AG04450 (cell line): ENCODE measurements at regions not wholly inside any gene's neighbourhood (a gene's known extent, or its start where the extent isn't known, plus 50 kb on each side); places are given as distances from the start of the nearest gene placed in this dataset.

Experiments
- CTCF ChIA-PET: fragments of 300-600, 350-600 bp; formaldehyde crosslinking; extraction: SDS; loops from one replicate; lab custom pipeline; 2022; ENCODE audit warnings: antibody characterized with exemption, inconsistent platforms; lab: Charles Lee
- POLR2A ChIA-PET: fragments of 350-600 bp; formaldehyde crosslinking; extraction: SDS; loops from one replicate; lab custom pipeline; 2021; ENCODE audit warnings: antibody characterized with exemption, inconsistent platforms; lab: Yijun Ruan, JAX
- DNase-seq: peaks from one replicate; pipeline ENCODE4 v3.0.0-alpha.2; 2011; ENCODE audit warnings: low read depth, low spot score
- H3K27ac ChIP-seq: one replicate; pipeline ENCODE4 v1.5.1; 2012; ENCODE audit warnings: low read depth, low read length, control low read depth
- H3K27me3 ChIP-seq: one replicate; pipeline ENCODE4 v1.6.0; 2012; ENCODE audit warnings: low read length; ENCODE audit not compliant: control insufficient read depth, insufficient read depth
- H3K4me3 ChIP-seq: 2 replicates; pipeline ENCODE4 v1.5.1; 2011; ENCODE audit warnings: mild to moderate bottlenecking, low read depth, low read length, control low read depth
- H3K9me3 ChIP-seq: 2 replicates; pipeline ENCODE4 v1.5.1; 2012; ENCODE audit warnings: low read length; ENCODE audit not compliant: control insufficient read depth, insufficient read depth
- CTCF ChIP-seq: IDR thresholded peaks from 2 replicates; pipeline ENCODE4 v1.5.1; 2011; ENCODE audit warnings: low read depth, low read length, control low read depth, inconsistent platforms

- H3K27me3 ChIP-seq: no peaks in the 10 kb centered on the region
- POLR2A ChIA-PET: no interaction called here
- no peak overlapping the region for H3K4me3 ChIP-seq
- CTCF ChIA-PET: interaction anchor here (1.7 kb wide), 1 partner anchor 20 kb away, joined by 7 read pairs; no protein-coding TSS in a partner anchor
- H3K9me3 ChIP-seq: no peaks in the 10 kb centered on the region
- no peak overlapping the region for H3K27ac ChIP-seq
- DNase-seq: no peak
- TF ChIP-seq CTCF: no peak
Observed at GRCh38 chr7:94067506-94067905, 63.4 kb upstream of the BET1 start.

- no peak for DNase-seq
- Histone ChIP-seq H3K4me3 (no peak overlapping the region), H3K9me3 (no peaks in the 10 kb centered on the region), H3K27ac (no peak overlapping the region), H3K27me3 (no peaks in the 10 kb centered on the region)
- no peak for TF ChIP-seq CTCF
- ChIA-PET POLR2A (no interaction called here), CTCF (interaction anchor here (1.0 to 1.4 kb wide), 2 partner anchors 18 to 166 kb away, joined by 3 to 6 read pairs; no protein-coding TSS in a partner anchor)
Observed at GRCh38 chr7:94069162-94069739, 65.1 kb upstream of the BET1 start.

GRCh38 chr7:94080551-94080950 is 76.4 kb upstream of the BET1 start:
- ChIA-PET CTCF (no interaction called here), POLR2A (no interaction called here)
- Histone ChIP-seq H3K4me3 (no peak overlapping the region), H3K9me3 (no peaks in the 10 kb centered on the region), H3K27me3 (no peaks in the 10 kb centered on the region), H3K27ac (no peak overlapping the region)
- no peak for DNase-seq
- no peak for TF ChIP-seq CTCF

GRCh38 chr7:94082126-94082525 is 78.0 kb upstream of the BET1 start:
- Histone ChIP-seq H3K4me3 (no peak overlapping the region), H3K27ac (no peak overlapping the region), H3K9me3 (no peaks in the 10 kb centered on the region), H3K27me3 (no peaks in the 10 kb centered on the region)
- DNase-seq: no peak
- ChIA-PET POLR2A (no interaction called here), CTCF (interaction anchor here (0.8 kb wide), 1 partner anchor 179 kb away, joined by 3 read pairs; no protein-coding TSS in a partner anchor)
- TF ChIP-seq CTCF: no peak

DNA sequence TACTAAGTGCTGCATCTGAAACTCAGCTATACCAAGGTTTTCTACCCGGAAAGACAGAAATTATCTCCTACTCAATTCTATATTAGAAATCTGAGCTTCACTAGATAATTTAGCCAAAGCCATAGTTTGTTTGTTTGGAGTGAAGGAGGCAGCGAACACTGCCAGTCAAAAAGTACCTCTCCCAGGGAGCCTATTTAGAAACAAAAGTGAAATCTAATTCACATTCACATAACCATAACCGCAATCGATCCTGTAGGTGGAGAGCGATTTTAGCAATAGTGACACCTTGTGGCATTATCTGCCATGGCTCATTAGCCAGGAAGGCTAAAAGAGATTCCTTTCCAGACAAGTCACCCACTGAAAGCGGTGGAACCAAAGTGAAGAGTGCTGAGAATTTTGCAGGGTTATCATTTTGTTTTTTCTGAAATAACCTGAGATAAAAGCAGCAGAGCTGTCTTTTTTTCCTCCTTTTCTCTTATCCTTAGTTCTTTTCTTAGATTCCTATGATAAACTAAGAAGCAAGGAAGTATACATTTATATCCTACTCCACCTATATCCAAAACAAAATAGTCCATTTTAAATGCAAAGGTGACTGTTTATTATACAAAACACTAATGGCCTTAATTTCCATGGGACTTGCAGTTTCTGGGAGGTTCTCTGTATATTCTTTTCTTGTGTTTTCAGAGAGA is 83.7 kb upstream of the BET1 start:
- H3K27me3 ChIP-seq: no peaks in the 10 kb centered on the region
- peak; percentile 66 for DNase-seq
- CTCF ChIA-PET: interaction anchor here (0.6 to 3.0 kb wide), 63 partner anchors 8 to 844 kb away, joined by 3 to 37 read pairs (median 4); partner anchors contain the start of gene GNGT1
- no peak overlapping the region for H3K27ac ChIP-seq
- peak; percentile 84 for TF ChIP-seq CTCF
- POLR2A ChIA-PET: no interaction called here
- H3K9me3 ChIP-seq: no peaks in the 10 kb centered on the region
- H3K4me3 ChIP-seq: peak overlapping the region; percentile 35; the same call in 1 of the 2 replicates
